H1 (cell line): ENCODE measurements at regions not wholly inside any gene's neighbourhood (a gene's known extent, or its start where the extent isn't known, plus 50 kb on each side); places are given as distances from the start of the nearest gene placed in this dataset.

Source experiments
- CTCF ChIA-PET: fragments of 300-600 bp; sonication (Branson Sonifier 250); formaldehyde crosslinking; loops from one replicate; lab custom pipeline; 2021; ENCODE audit not compliant: partially characterized antibody; lab: Charles Lee
- POLR2A ChIA-PET: fragments of 300-600 bp; sonication (Branson Sonifier 250); formaldehyde crosslinking; loops from one replicate; lab custom pipeline; 2021; ENCODE audit warnings: inconsistent platforms; ENCODE audit not compliant: partially characterized antibody; lab: Charles Lee
- DNase-seq, 2 experiments: peaks; one replicate each; pipeline versions ENCODE4 v3.0.0 to v3.0.0-alpha.2; 2010 to 2022; ENCODE audit warnings: low spot score in 2 of 2, low read depth in 1 of 2, mixed read lengths in 1 of 2
- FAIRE-seq: peaks from 2 replicates; lab custom pipeline; 2011; peaks lifted over from hg19 to GRCh38; lab: Jason Lieb, UNC
- H2AFZ ChIP-seq: 2 replicates; pipeline ENCODE4 v1.8.1; 2012; ENCODE audit warnings: low read length, inconsistent platforms
- H2AK5ac ChIP-seq: 2 replicates; pipeline ENCODE4 v1.6.1; 2013; ENCODE audit warnings: low read depth, low read length
- H2BK120ac ChIP-seq: replicated peaks from 2 replicates; pipeline ENCODE3; 2013; ENCODE audit warnings: low read depth, low read length, inconsistent platforms
- H2BK12ac ChIP-seq: 2 replicates; pipeline ENCODE4 v1.6.1; 2013; ENCODE audit warnings: low read depth, low read length
- H2BK15ac ChIP-seq: 2 replicates; pipeline ENCODE4 v1.6.1; 2013; ENCODE audit warnings: low read length
- H2BK20ac ChIP-seq: 2 replicates; pipeline ENCODE4 v1.6.1; 2013; ENCODE audit warnings: low read length
- H2BK5ac ChIP-seq: 2 replicates; pipeline ENCODE4 v1.6.1; 2013; ENCODE audit warnings: low read depth, low read length
- H3K14ac ChIP-seq: 2 replicates; pipeline ENCODE4 v1.6.1; 2013; ENCODE audit warnings: inconsistent platforms; ENCODE audit not compliant: insufficient read length
- H3K18ac ChIP-seq: 2 replicates; pipeline ENCODE4 v1.6.1; 2013; ENCODE audit warnings: low read length; ENCODE audit errors: extremely low read depth
- H3K23ac ChIP-seq: 2 replicates; pipeline ENCODE4 v1.6.1; 2013; ENCODE audit warnings: inconsistent platforms; ENCODE audit not compliant: insufficient read length
- H3K23me2 ChIP-seq: 2 replicates; pipeline ENCODE4 v1.6.1; 2013; ENCODE audit warnings: low read depth, low read length
- H3K27ac ChIP-seq: 2 replicates; pipeline ENCODE4 v1.6.1; 2011; ENCODE audit warnings: low read depth, low read length, inconsistent platforms
- H3K27me3 ChIP-seq, 4 experiments: replicated peaks in 1 of 4; 1 replicate in 1 of 4; 2 replicates in 3 of 4; pipeline versions ENCODE4 v1.6.1 to v1.8.1; 2011 to 2013; ENCODE audit warnings: low read length in 3 of 4, mild to moderate bottlenecking in 3 of 4, inconsistent platforms in 2 of 4, mixed read lengths in 2 of 4, moderate library complexity in 1 of 4; ENCODE audit not compliant: control insufficient read depth in 3 of 4, insufficient read depth in 3 of 4; ENCODE audit errors: extremely low read depth in 1 of 4
- H3K36me3 ChIP-seq, 4 experiments: 2 replicates each; pipeline versions ENCODE4 v1.6.1 to v1.8.1; 2011 to 2013; ENCODE audit warnings: mild to moderate bottlenecking in 4 of 4, low read length in 3 of 4, moderate library complexity in 2 of 4, control low read depth in 1 of 4, inconsistent platforms in 1 of 4; ENCODE audit not compliant: insufficient read depth in 4 of 4, control insufficient read depth in 2 of 4
- H3K4ac ChIP-seq: replicated peaks from 2 replicates; pipeline ENCODE3; 2013; ENCODE audit warnings: low read length, low read depth, mixed read lengths, inconsistent platforms; ENCODE audit not compliant: insufficient read length
- H3K4me1 ChIP-seq, 4 experiments: replicated peaks in 1 of 4; 1 replicate in 1 of 4; 2 replicates in 3 of 4; pipeline versions ENCODE4 v1.6.1 to v1.8.1; 2011 to 2013; ENCODE audit warnings: low read length in 3 of 4, inconsistent platforms in 2 of 4, mixed read lengths in 1 of 4; ENCODE audit not compliant: insufficient read depth in 4 of 4, control insufficient read depth in 3 of 4
- H3K4me2 ChIP-seq, 2 experiments: 2 replicates each; pipeline versions ENCODE4 v1.6.1 to v1.8.1; 2011 to 2013; ENCODE audit warnings: low read depth in 2 of 2, low read length in 2 of 2, control low read depth in 1 of 2, inconsistent platforms in 1 of 2, mild to moderate bottlenecking in 1 of 2; ENCODE audit not compliant: insufficient read depth in 1 of 2
- H3K4me3 ChIP-seq, 4 experiments: fragments of 200-600, 300-600 bp in 1 of 4; sonication (generic), shearing (Covaris generic), sonication (Bioruptor Twin) in 1 of 4; 2 replicates each; pipeline versions ENCODE4 v1.5.1 to v1.8.1; 2011 to 2016; ENCODE audit warnings: low read length in 4 of 4, low read depth in 3 of 4, control low read depth in 2 of 4, inconsistent platforms in 2 of 4, mild to moderate bottlenecking in 2 of 4, mixed read lengths in 1 of 4, moderate library complexity in 1 of 4; ENCODE audit not compliant: insufficient read depth in 2 of 4; ENCODE audit errors: extremely low read depth in 1 of 4
- H3K56ac ChIP-seq: replicated peaks from 2 replicates; pipeline ENCODE3; 2013; ENCODE audit warnings: low read depth, mild to moderate bottlenecking, mixed read lengths, low read length, inconsistent platforms; ENCODE audit not compliant: insufficient read length
- H3K79me1 ChIP-seq: 2 replicates; pipeline ENCODE4 v1.6.1; 2013; ENCODE audit warnings: low read depth, low read length, control low read depth
- H3K79me2 ChIP-seq, 2 experiments: 2 replicates each; pipeline versions ENCODE4 v1.6.1 to v1.8.1; 2012 to 2013; ENCODE audit warnings: low read length in 2 of 2, mild to moderate bottlenecking in 2 of 2, inconsistent platforms in 1 of 2; ENCODE audit not compliant: insufficient read depth in 2 of 2, control insufficient read depth in 1 of 2
- H3K9ac ChIP-seq, 4 experiments: replicated peaks in 1 of 4; 1 replicate in 1 of 4; 2 replicates in 3 of 4; pipeline versions ENCODE4 v1.6.1 to v1.8.1; 2011 to 2013; ENCODE audit warnings: low read depth in 3 of 4, low read length in 3 of 4, control low read depth in 2 of 4, mild to moderate bottlenecking in 2 of 4, moderate library complexity in 2 of 4, inconsistent platforms in 1 of 4; ENCODE audit errors: extremely low read depth in 1 of 4
- H3K9me3 ChIP-seq, 2 experiments: 2 replicates each; pipeline versions ENCODE4 v1.6.1 to v1.8.1; 2012 to 2013; ENCODE audit warnings: mild to moderate bottlenecking in 2 of 2, moderate library complexity in 2 of 2, control low read depth in 1 of 2, inconsistent platforms in 1 of 2, low read depth in 1 of 2, low read length in 1 of 2, mixed read lengths in 1 of 2; ENCODE audit not compliant: insufficient read depth in 2 of 2
- H4K20me1 ChIP-seq, 2 experiments: replicated peaks in 1 of 2; 2 replicates each; pipeline versions ENCODE3 to v1.8.1; 2011 to 2013; ENCODE audit warnings: inconsistent platforms in 2 of 2, low read length in 2 of 2, mild to moderate bottlenecking in 1 of 2; ENCODE audit not compliant: insufficient read depth in 2 of 2, control insufficient read depth in 1 of 2
- H4K5ac ChIP-seq: 2 replicates; pipeline ENCODE4 v1.6.1; 2013; ENCODE audit warnings: low read length, low read depth, mixed read lengths, inconsistent platforms; ENCODE audit not compliant: insufficient read length
- H4K8ac ChIP-seq: 2 replicates; pipeline ENCODE4 v1.8.0; 2013; ENCODE audit warnings: mild to moderate bottlenecking, moderate library complexity, low read length, inconsistent platforms; ENCODE audit not compliant: insufficient read depth; ENCODE audit errors: extremely low read depth
- H4K91ac ChIP-seq: replicated peaks from 2 replicates; pipeline ENCODE3; 2013; ENCODE audit warnings: low read length, mixed read lengths, inconsistent platforms; ENCODE audit not compliant: insufficient read length
- CBX5 ChIP-seq: fragments of 300-800, 300-1000 bp; sonication (generic); IDR thresholded peaks from 2 replicates; pipeline ENCODE4 v1.7.1; 2016; ENCODE audit warnings: antibody characterized with exemption, low read length, low read depth
- CEBPB ChIP-seq: IDR thresholded peaks from 2 replicates; pipeline ENCODE4 v1.6.1; 2012; ENCODE audit warnings: low read depth, low read length
- CHD1 ChIP-seq: IDR thresholded peaks from 2 replicates; pipeline ENCODE4 v1.6.1; 2012; ENCODE audit warnings: low read depth, low read length, improper control_type of control experiment
- CTBP2 ChIP-seq: IDR thresholded peaks from 2 replicates; pipeline ENCODE4 v1.7.0; 2011; ENCODE audit warnings: borderline replicate concordance, mild to moderate bottlenecking, moderate library complexity, mixed read lengths, low read length; ENCODE audit not compliant: insufficient read depth, insufficient read length
- E2F6 ChIP-seq: IDR thresholded peaks from 2 replicates; pipeline ENCODE4 v1.6.1; 2012; ENCODE audit warnings: inconsistent platforms
- EZH2 ChIP-seq: fragments of 200-600 bp; sonication (generic); IDR thresholded peaks from 2 replicates; pipeline ENCODE4 v1.7.1; 2012; ENCODE audit warnings: low read depth, mild to moderate bottlenecking, moderate library complexity, low read length, inconsistent platforms; ENCODE audit not compliant: severe bottlenecking
- FOSL1 ChIP-seq: IDR thresholded peaks from 2 replicates; pipeline ENCODE4 v1.6.1; 2011; ENCODE audit warnings: mild to moderate bottlenecking, low read depth, low read length, moderate library complexity; ENCODE audit not compliant: insufficient read depth
- HDAC2 ChIP-seq, 2 experiments: fragments of 300-600 bp in 1 of 2; sonication (generic) in 1 of 2; IDR thresholded peaks; 2 replicates each; pipeline ENCODE4 v1.6.1; 2011 to 2012; ENCODE audit warnings: low read depth in 2 of 2, low read length in 2 of 2, mild to moderate bottlenecking in 2 of 2, moderate library complexity in 2 of 2, borderline replicate concordance in 1 of 2, inconsistent platforms in 1 of 2
- HDAC6 ChIP-seq: IDR thresholded peaks from one replicate; pipeline ENCODE4 v1.7.1; 2012; ENCODE audit warnings: low read depth, mild to moderate bottlenecking, inconsistent platforms, low read length, moderate library complexity
- NANOG ChIP-seq: IDR thresholded peaks from 2 replicates; pipeline ENCODE4 v1.6.1; 2011; ENCODE audit warnings: low read length, low read depth, mild to moderate bottlenecking, inconsistent platforms; ENCODE audit not compliant: insufficient read depth, poor library complexity, severe bottlenecking
- POLR2A ChIP-seq, 2 experiments: IDR thresholded peaks; 1 replicate in 1 of 2; 2 replicates in 1 of 2; pipeline ENCODE4 v1.6.1; 2011; ENCODE audit warnings: low read depth in 2 of 2, low read length in 2 of 2, mild to moderate bottlenecking in 2 of 2; ENCODE audit errors: control extremely low read depth in 1 of 2
- POU5F1 ChIP-seq: IDR thresholded peaks from 2 replicates; pipeline ENCODE4 v1.6.1; 2011; ENCODE audit warnings: low read depth, mild to moderate bottlenecking, low read length, moderate library complexity
- TAF1 ChIP-seq: IDR thresholded peaks from 2 replicates; pipeline ENCODE4 v1.6.1; 2011; ENCODE audit warnings: mild to moderate bottlenecking, low read depth, low read length
- TBP ChIP-seq: IDR thresholded peaks from 2 replicates; pipeline ENCODE4 v1.6.1; 2011; ENCODE audit warnings: low read depth, low read length, improper control_type of control experiment
- TCF12 ChIP-seq: IDR thresholded peaks from 2 replicates; pipeline ENCODE4 v1.6.1; 2011; ENCODE audit warnings: low read depth, mild to moderate bottlenecking, low read length
- WGBS, 2 experiments: shearing (Covaris generic) in 1 of 2; methylation state at CpG; one replicate each; pipeline versions ENCODE4 v1.1.6 to v1.1.7; 2013 to 2015; ENCODE audit warnings: low lambda C conversion rate in 2 of 2, mixed read lengths in 2 of 2, inconsistent platforms in 1 of 2, low coverage in 1 of 2, missing lambda C conversion rate in 1 of 2; ENCODE audit not compliant: insufficient replicate concordance in 2 of 2, insufficient coverage in 1 of 2, insufficient read length in 1 of 2; ENCODE audit errors: extremely low coverage in 1 of 2, missing lambda C conversion rate in 1 of 2; 5-methylcytosine and 5-hydroxymethylcytosine counted together

- Histone ChIP-seq H2BK12ac (no peak overlapping the region), H3K14ac (no peak overlapping the region), H2BK120ac (no peak overlapping the region), H4K91ac (no peak overlapping the region), H2AK5ac (no peak overlapping the region), H4K5ac (no peak overlapping the region), H3K18ac (no peak overlapping the region), H2BK5ac (no peak overlapping the region), H3K27me3 (no peaks in the 10 kb centered on the region), H3K79me2 (no peaks in the 10 kb centered on the region), H3K4me3 (no peak overlapping the region), H2AFZ (no peak overlapping the region), H3K27ac (no peak overlapping the region), H3K4me2 (no peak overlapping the region), H4K8ac (no peak overlapping the region; the same call in 1 of the 2 replicates), H3K4me1 (no peaks in the 10 kb centered on the region), H2BK15ac (no peak overlapping the region), H3K79me1 (no peaks in the 10 kb centered on the region), H3K36me3 (no peaks in the 10 kb centered on the region), H4K20me1 (no peaks in the 10 kb centered on the region), H2BK20ac (no peak overlapping the region), H3K56ac (no peak overlapping the region), H3K23me2 (no peaks in the 10 kb centered on the region), H3K23ac (no peak overlapping the region), H3K9ac (no peak overlapping the region), H3K4ac (no peak overlapping the region), H3K9me3 (no peaks in the 10 kb centered on the region)
- DNase-seq (no peak), FAIRE-seq (no peak)
- ChIA-PET CTCF (interaction anchor here (1.1 kb wide), 1 partner anchor 12 kb away, joined by 3 read pairs; no protein-coding TSS in a partner anchor), POLR2A (no interaction called here)
- 77% methylated on average over 3 of the region's 3 CpGs; no CpG with 5 or more reads in 1 of the 2 experiments for WGBS, 2 experiments
- no peak for TF ChIP-seq CEBPB
- no peak for TF ChIP-seq CBX5
- no peak for TF ChIP-seq EZH2
- TF ChIP-seq HDAC6: no peak
- no peak for TF ChIP-seq POU5F1
- TF ChIP-seq NANOG: no peak
- TF ChIP-seq CTBP2: no peak
- TF ChIP-seq HDAC2 (IDR thresholded peaks at IDR 0.05; ENCODE audit: borderline replicate concordance in 1 of 2, low read depth in 2 of 2, low read length in 2 of 2): no peak
- TF ChIP-seq POLR2A (IDR thresholded peaks at IDR 0.05; ENCODE audit: control extremely low read depth in 1 of 2, low read depth in 2 of 2, low read length in 2 of 2): no peak
- TF ChIP-seq TAF1: no peak
- TF ChIP-seq TBP: no peak
- no peak for TF ChIP-seq CHD1
- no peak for TF ChIP-seq FOSL1
- TF ChIP-seq E2F6: no peak
- TF ChIP-seq TCF12: no peak
Observed at GRCh38 chr5:109611505-109611904, 78.2 kb upstream of the MAN2A1 start.
